GM12878 (cell line): ENCODE measurements at regions not wholly inside any gene's neighbourhood (a gene's known extent, or its start where the extent isn't known, plus 50 kb on each side); places are given as distances from the start of the nearest gene placed in this dataset.

Experiments used
- ATAC-seq: fragments of 200-7000 bp; cut with Tn5 transposase; 3 replicates; pipeline ENCODE4 v1.9.1; 2020; ENCODE audit warnings: mild to moderate bottlenecking, moderate library complexity
- BruUV-seq: library from RNA; stranded (reverse); fragments of 400-500 nt; replicated peaks from 2 replicates; lab custom pipeline; 2021; lab: Mats Ljungman, UMichigan
- CTCF ChIA-PET: fragments of 300-600 bp; sonication (Branson Sonifier 250); formaldehyde crosslinking; extraction: SDS; loops from one replicate; lab custom pipeline; 2021; ENCODE audit warnings: inconsistent platforms; lab: Yijun Ruan, JAX
- POLR2A ChIA-PET: fragments of 350-600 bp; formaldehyde crosslinking; extraction: SDS; loops from one replicate; lab custom pipeline; 2021; ENCODE audit warnings: inconsistent platforms; lab: Charles Lee
- RAD21 ChIA-PET: fragments of 300-600 bp; sonication (Branson Sonifier 250); formaldehyde crosslinking; loops from one replicate; lab custom pipeline; 2023; ENCODE audit warnings: antibody characterized with exemption; ENCODE audit not compliant: unreplicated experiment; lab: Charles Lee
- SMC1A ChIA-PET: fragments of 300-600 bp; sonication (Branson Sonifier 250); formaldehyde crosslinking; loops from one replicate; lab custom pipeline; 2023; ENCODE audit not compliant: unreplicated experiment, uncharacterized antibody; lab: Charles Lee
- DNase-seq: peaks from one replicate; pipeline ENCODE4 v3.0.0-alpha.2; 2011; ENCODE audit warnings: low read depth, low spot score
- FAIRE-seq: peaks from 3 replicates; lab custom pipeline; 2011; peaks lifted over from hg19 to GRCh38; lab: Jason Lieb, UNC
- H2AFZ ChIP-seq: 2 replicates; pipeline ENCODE4 v1.6.0; 2011; ENCODE audit warnings: low read depth, low read length, control low read depth; ENCODE audit not compliant: control insufficient read depth
- H3K27ac ChIP-seq: 2 replicates; pipeline ENCODE4 v1.5.1; 2011; ENCODE audit warnings: control low read depth; ENCODE audit not compliant: control insufficient read depth, insufficient read depth
- H3K27me3 ChIP-seq, 2 experiments: replicated peaks in 1 of 2; 2 replicates each; pipeline versions ENCODE4 v1.6.0 to v1.6.1; 2011; ENCODE audit warnings: low read length in 1 of 2; ENCODE audit not compliant: control insufficient read depth in 2 of 2, insufficient read depth in 2 of 2
- H3K36me3 ChIP-seq, 2 experiments: 2 replicates each; pipeline ENCODE4 v1.5.1; 2011; ENCODE audit warnings: low read length in 1 of 2; ENCODE audit not compliant: control insufficient read depth in 2 of 2, insufficient read depth in 2 of 2
- H3K4me1 ChIP-seq: 2 replicates; pipeline ENCODE4 v1.6.1; 2011; ENCODE audit warnings: mild to moderate bottlenecking, low read length, moderate library complexity, mixed read lengths; ENCODE audit not compliant: control insufficient read depth, insufficient read depth
- H3K4me2 ChIP-seq: 2 replicates; pipeline ENCODE4 v1.6.0; 2011; ENCODE audit warnings: control low read depth; ENCODE audit not compliant: control insufficient read depth, insufficient read depth
- H3K4me3 ChIP-seq: fragments of 200-600 bp; sonication (generic); 2 replicates; pipeline ENCODE4 v1.5.1; 2016
- H3K79me2 ChIP-seq: 2 replicates; pipeline ENCODE4 v1.6.0; 2011; ENCODE audit warnings: low read length; ENCODE audit not compliant: control insufficient read depth, insufficient read depth
- H3K9ac ChIP-seq: 2 replicates; pipeline ENCODE4 v1.8.0; 2011; ENCODE audit warnings: low read length, control low read depth, mixed read lengths; ENCODE audit not compliant: control insufficient read depth, insufficient read depth
- H3K9me3 ChIP-seq: replicated peaks from 3 replicates; pipeline ENCODE4 v1.5.1; 2011; ENCODE audit warnings: mild to moderate bottlenecking, low read length; ENCODE audit not compliant: control insufficient read depth, insufficient read depth
- H4K20me1 ChIP-seq: 2 replicates; pipeline ENCODE4 v1.6.0; 2011; ENCODE audit not compliant: control insufficient read depth, insufficient read depth
- ASH2L ChIP-seq: fragments of 300-600, 200-600 bp; sonication (generic); IDR thresholded peaks from 2 replicates; pipeline ENCODE4 v1.6.1; 2017; ENCODE audit warnings: low read depth, mild to moderate bottlenecking, borderline replicate concordance
- BCL11A ChIP-seq: IDR thresholded peaks from 2 replicates; pipeline ENCODE4 v1.6.1; 2011; ENCODE audit warnings: low read depth, low read length
- FOS ChIP-seq: IDR thresholded peaks from 3 replicates; pipeline ENCODE4 v1.6.1; 2011; ENCODE audit warnings: borderline replicate concordance; ENCODE audit not compliant: insufficient read length; ENCODE audit errors: extremely low read depth
- NRF1 ChIP-seq: conservative IDR thresholded peaks from 2 replicates; pipeline ENCODE4 v1.6.1; 2011; ENCODE audit warnings: mild to moderate bottlenecking, low read depth, low read length, improper control_type of control experiment
- POU2F2 ChIP-seq: IDR thresholded peaks from 3 replicates; pipeline ENCODE4 v1.6.1; 2011; ENCODE audit warnings: low read depth, mild to moderate bottlenecking, low read length, borderline replicate concordance
- RUNX3 ChIP-seq: IDR thresholded peaks from 2 replicates; pipeline ENCODE4 v1.6.1; 2012; ENCODE audit warnings: low read length, inconsistent platforms
- YBX1 ChIP-seq: fragments of 450-650 bp; IDR thresholded peaks from 2 replicates; pipeline ENCODE4 v1.6.1; 2016; ENCODE audit warnings: antibody characterized with exemption
- ZBED1 ChIP-seq: IDR thresholded peaks from 2 replicates; pipeline ENCODE4 v1.6.1; 2016; ENCODE audit warnings: borderline replicate concordance
- WGBS: methylation state at CpG from one replicate; pipeline ENCODE4 v1.1.6; 2016; ENCODE audit warnings: low lambda C conversion rate; ENCODE audit not compliant: insufficient replicate concordance, insufficient coverage; ENCODE audit errors: missing lambda C conversion rate; 5-methylcytosine and 5-hydroxymethylcytosine counted together
- in situ Hi-C: fragments of 300-500 bp; cut with MboI; formaldehyde crosslinking; loops from 9 replicates; pipeline ENCODE4 v1.14.3; 2018; ENCODE audit warnings: mixed read lengths
- intact Hi-C: fragments of 100-400 bp; cut with micrococcal nuclease; formaldehyde crosslinking; loops from one replicate; pipeline ENCODE4 v1.14.2; 2022; ENCODE audit not compliant: unreplicated experiment
- TF ChIP-seq, protein P1 (sequence below): fragments of 450-650 bp; IDR thresholded peaks from 2 replicates; pipeline ENCODE4 v1.6.1; 2018; ENCODE audit warnings: mild to moderate bottlenecking, low read depth, moderate library complexity; ENCODE audit not compliant: partially characterized antibody
- TF ChIP-seq, protein P2 (sequence below): fragments of 450-650 bp; IDR thresholded peaks from 2 replicates; pipeline ENCODE4 v1.6.1; 2018; ENCODE audit warnings: borderline replicate concordance, mild to moderate bottlenecking; ENCODE audit not compliant: partially characterized antibody
- TF ChIP-seq, protein P3 (sequence below): fragments of 450-650 bp; IDR thresholded peaks from 2 replicates; pipeline ENCODE4 v1.6.1; 2016; ENCODE audit warnings: mild to moderate bottlenecking

DNA sequence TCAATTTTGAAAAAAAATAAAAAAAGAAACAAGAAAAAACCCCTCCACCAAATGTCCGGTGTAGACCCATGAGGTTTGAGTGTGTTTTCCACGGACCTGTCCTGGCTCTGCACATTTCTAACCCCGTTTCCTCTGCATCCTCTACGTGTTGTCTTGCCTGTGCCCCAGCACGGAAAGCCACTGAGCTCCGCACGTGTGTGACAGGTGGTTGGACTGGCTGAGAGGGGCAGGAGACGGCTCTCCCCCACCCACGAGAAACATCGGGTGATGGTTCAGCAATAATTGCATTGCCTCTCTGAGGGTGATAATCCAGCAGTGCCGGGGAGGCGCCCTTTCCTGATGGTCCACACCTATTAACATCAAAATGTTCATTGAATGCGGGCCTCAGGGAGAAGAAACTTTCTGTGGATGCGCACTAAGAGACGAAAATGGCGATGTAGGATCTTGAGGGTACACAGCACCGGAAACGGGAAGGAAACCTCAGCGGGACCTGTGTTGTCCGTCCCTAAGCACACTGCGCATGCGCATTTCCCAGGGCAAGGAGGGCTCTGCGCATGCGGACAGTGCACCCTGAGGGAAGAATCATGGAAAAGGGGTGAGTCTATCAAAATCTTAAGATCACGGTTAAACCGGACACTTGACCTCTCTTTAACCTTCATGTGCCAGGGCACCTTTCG lies 470.1 kb upstream of the ADARB2 start:
- intact Hi-C loops: no loop called here
- no peak for DNase-seq
- Histone ChIP-seq H3K27me3 (no peaks in the 10 kb centered on the region; a peak in 1 of 4 replicates), H2AFZ (no peak overlapping the region), H3K4me3 (no peak overlapping the region), H3K79me2 (no peaks in the 10 kb centered on the region), H3K4me1 (no peaks in the 10 kb centered on the region), H4K20me1 (no peaks in the 10 kb centered on the region), H3K36me3 (no peaks in the 10 kb centered on the region), H3K9me3 (no peaks in the 10 kb centered on the region), H3K27ac (no peak overlapping the region), H3K4me2 (no peak overlapping the region), H3K9ac (no peak overlapping the region)
- WGBS: 56% methylated on average over 27 of the region's 27 CpGs
- ChIA-PET POLR2A (no interaction called here), SMC1A (no interaction called here), RAD21 (no interaction called here), CTCF (no interaction called here)
- no TSS peak for BruUV-seq
- no peak for FAIRE-seq
- in situ Hi-C loops: no loop called here
- no peak for TF ChIP-seq RUNX3
- TF ChIP-seq FOS: no peak
- no peak for ATAC-seq

DNA sequence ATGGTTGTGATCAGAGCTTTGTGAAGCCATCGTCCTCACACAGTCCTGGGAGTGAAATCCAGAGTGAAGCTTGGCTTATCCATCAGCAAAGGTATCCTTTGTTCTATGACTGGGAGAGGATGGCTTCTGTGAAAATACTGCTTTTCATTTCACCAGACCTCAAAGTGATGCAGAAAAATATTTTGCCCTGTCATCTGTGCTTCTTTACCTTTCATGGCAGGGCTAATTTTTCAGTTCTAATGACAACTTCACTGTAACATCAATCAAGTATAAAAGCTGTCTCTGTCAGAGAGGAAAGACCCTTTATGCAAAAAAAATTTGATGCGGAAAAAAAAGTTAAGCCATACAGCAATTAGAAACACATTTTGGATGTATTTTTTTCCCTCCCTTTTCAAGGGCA lies 468.1 kb upstream of the ADARB2 start:
- intact Hi-C loops: no loop called here
- 31% methylated on average over 2 of the region's 2 CpGs for WGBS
- TF ChIP-seq, protein P1, sequence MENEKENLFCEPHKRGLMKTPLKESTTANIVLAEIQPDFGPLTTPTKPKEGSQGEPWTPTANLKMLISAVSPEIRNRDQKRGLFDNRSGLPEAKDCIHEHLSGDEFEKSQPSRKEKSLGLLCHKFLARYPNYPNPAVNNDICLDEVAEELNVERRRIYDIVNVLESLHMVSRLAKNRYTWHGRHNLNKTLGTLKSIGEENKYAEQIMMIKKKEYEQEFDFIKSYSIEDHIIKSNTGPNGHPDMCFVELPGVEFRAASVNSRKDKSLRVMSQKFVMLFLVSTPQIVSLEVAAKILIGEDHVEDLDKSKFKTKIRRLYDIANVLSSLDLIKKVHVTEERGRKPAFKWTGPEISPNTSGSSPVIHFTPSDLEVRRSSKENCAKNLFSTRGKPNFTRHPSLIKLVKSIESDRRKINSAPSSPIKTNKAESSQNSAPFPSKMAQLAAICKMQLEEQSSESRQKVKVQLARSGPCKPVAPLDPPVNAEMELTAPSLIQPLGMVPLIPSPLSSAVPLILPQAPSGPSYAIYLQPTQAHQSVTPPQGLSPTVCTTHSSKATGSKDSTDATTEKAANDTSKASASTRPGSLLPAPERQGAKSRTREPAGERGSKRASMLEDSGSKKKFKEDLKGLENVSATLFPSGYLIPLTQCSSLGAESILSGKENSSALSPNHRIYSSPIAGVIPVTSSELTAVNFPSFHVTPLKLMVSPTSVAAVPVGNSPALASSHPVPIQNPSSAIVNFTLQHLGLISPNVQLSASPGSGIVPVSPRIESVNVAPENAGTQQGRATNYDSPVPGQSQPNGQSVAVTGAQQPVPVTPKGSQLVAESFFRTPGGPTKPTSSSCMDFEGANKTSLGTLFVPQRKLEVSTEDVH: no peak
- TF ChIP-seq ZBED1 (no peak), ASH2L (no peak), BCL11A (no peak), NRF1 (no peak), POU2F2 (no peak), YBX1 (no peak)
- TF ChIP-seq, protein P2, sequence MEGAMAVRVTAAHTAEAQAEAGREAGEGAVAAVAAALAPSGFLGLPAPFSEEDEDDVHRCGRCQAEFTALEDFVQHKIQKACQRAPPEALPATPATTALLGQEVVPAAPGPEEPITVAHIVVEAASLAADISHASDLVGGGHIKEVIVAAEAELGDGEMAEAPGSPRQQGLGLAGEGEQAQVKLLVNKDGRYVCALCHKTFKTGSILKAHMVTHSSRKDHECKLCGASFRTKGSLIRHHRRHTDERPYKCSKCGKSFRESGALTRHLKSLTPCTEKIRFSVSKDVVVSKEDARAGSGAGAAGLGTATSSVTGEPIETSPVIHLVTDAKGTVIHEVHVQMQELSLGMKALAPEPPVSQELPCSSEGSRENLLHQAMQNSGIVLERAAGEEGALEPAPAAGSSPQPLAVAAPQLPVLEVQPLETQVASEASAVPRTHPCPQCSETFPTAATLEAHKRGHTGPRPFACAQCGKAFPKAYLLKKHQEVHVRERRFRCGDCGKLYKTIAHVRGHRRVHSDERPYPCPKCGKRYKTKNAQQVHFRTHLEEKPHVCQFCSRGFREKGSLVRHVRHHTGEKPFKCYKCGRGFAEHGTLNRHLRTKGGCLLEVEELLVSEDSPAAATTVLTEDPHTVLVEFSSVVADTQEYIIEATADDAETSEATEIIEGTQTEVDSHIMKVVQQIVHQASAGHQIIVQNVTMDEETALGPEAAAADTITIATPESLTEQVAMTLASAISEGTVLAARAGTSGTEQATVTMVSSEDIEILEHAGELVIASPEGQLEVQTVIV: no peak
- TF ChIP-seq, protein P3, sequence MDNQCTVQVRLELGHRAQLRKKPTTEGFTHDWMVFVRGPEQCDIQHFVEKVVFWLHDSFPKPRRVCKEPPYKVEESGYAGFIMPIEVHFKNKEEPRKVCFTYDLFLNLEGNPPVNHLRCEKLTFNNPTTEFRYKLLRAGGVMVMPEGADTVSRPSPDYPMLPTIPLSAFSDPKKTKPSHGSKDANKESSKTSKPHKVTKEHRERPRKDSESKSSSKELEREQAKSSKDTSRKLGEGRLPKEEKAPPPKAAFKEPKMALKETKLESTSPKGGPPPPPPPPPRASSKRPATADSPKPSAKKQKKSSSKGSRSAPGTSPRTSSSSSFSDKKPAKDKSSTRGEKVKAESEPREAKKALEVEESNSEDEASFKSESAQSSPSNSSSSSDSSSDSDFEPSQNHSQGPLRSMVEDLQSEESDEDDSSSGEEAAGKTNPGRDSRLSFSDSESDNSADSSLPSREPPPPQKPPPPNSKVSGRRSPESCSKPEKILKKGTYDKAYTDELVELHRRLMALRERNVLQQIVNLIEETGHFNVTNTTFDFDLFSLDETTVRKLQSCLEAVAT: no peak

More for the DNA sequence above, 468.1 kb upstream of the ADARB2 start:
- Histone ChIP-seq H3K27me3 (no peaks in the 10 kb centered on the region), H3K4me3 (no peak overlapping the region), H3K79me2 (no peaks in the 10 kb centered on the region), H3K9me3 (no peaks in the 10 kb centered on the region), H3K27ac (no peak overlapping the region), H3K4me2 (no peak overlapping the region), H3K4me1 (no peaks in the 10 kb centered on the region), H3K9ac (no peak overlapping the region), H4K20me1 (no peaks in the 10 kb centered on the region), H3K36me3 (no peaks in the 10 kb centered on the region), H2AFZ (no peak overlapping the region)
- RAD21 ChIA-PET: no interaction called here
- BruUV-seq: no TSS peak
- in situ Hi-C loops: no loop called here
- SMC1A ChIA-PET: no interaction called here
- ATAC-seq (no peak), DNase-seq (no peak), FAIRE-seq (no peak)
- CTCF ChIA-PET: no interaction called here
- POLR2A ChIA-PET: no interaction called here
